Neural cell (in vitro differentiated cells): ENCODE measurements at regions not wholly inside any gene's neighbourhood (a gene's known extent, or its start where the extent isn't known, plus 50 kb on each side); places are given as distances from the start of the nearest gene placed in this dataset.

Experiments used
- H2AFZ ChIP-seq: fragments of 200-600, 300-800 bp; sonication (generic), shearing (Covaris generic); 2 replicates; pipeline ENCODE4 v1.6.0; 2014; ENCODE audit warnings: low read depth, mild to moderate bottlenecking, antibody characterized with exemption, low read length, moderate library complexity
- H3F3A ChIP-seq: fragments of 200-600 bp; shearing (Covaris generic); 2 replicates; pipeline ENCODE4 v1.6.1; 2016; ENCODE audit warnings: mild to moderate bottlenecking, moderate library complexity, mixed read lengths, antibody characterized with exemption, low read length; ENCODE audit not compliant: insufficient read depth, poor library complexity, severe bottlenecking
- H3K27ac ChIP-seq: fragments of 200-600, 300-800 bp; sonication (generic), shearing (Covaris generic); 2 replicates; pipeline ENCODE4 v1.5.1; 2014; ENCODE audit warnings: mild to moderate bottlenecking, low read length, moderate library complexity
- H3K27me3 ChIP-seq: fragments of 300-800, 200-600 bp; sonication (generic), shearing (Covaris generic); 2 replicates; pipeline ENCODE4 v1.6.0; 2014; ENCODE audit warnings: mild to moderate bottlenecking, low read depth, low read length, moderate library complexity; ENCODE audit not compliant: insufficient read depth
- H3K36me3 ChIP-seq: fragments of 300-800, 200-600 bp; sonication (generic), shearing (Covaris generic); 2 replicates; pipeline ENCODE4 v1.5.1; 2014; ENCODE audit warnings: mild to moderate bottlenecking, antibody characterized with exemption, low read length, moderate library complexity; ENCODE audit not compliant: insufficient read depth
- H3K4me2 ChIP-seq: fragments of 300-800, 200-600 bp; sonication (generic), shearing (Covaris generic); 2 replicates; pipeline ENCODE4 v1.6.0; 2014; ENCODE audit warnings: mild to moderate bottlenecking, low read length
- H3K4me3 ChIP-seq: fragments of 300-800, 200-600 bp; sonication (generic), shearing (Covaris generic); 2 replicates; pipeline ENCODE4 v1.5.1; 2014; ENCODE audit warnings: mild to moderate bottlenecking, low read length, moderate library complexity
- H3K79me2 ChIP-seq: fragments of 200-600 bp; shearing (Covaris generic); replicated peaks from 2 replicates; pipeline ENCODE4 v1.6.0; 2014; ENCODE audit warnings: mild to moderate bottlenecking, low read length, moderate library complexity; ENCODE audit not compliant: insufficient read depth
- H3K9ac ChIP-seq: fragments of 300-800, 200-600 bp; sonication (generic), shearing (Covaris generic); 2 replicates; pipeline ENCODE4 v1.6.1; 2016; ENCODE audit warnings: mild to moderate bottlenecking, low read length, mixed read lengths
- H3K9me2 ChIP-seq: fragments of 200-600 bp; shearing (Covaris generic); 2 replicates; pipeline ENCODE4 v1.6.1; 2016; ENCODE audit warnings: mild to moderate bottlenecking, low read length, mixed read lengths; ENCODE audit not compliant: insufficient read depth
- H3K9me3 ChIP-seq: fragments of 200-600, 300-800 bp; sonication (generic), shearing (Covaris generic); 2 replicates; pipeline ENCODE4 v1.6.1; 2016; ENCODE audit warnings: mild to moderate bottlenecking, mixed run types, low read length, moderate library complexity, mixed read lengths
- H4K20me1 ChIP-seq: fragments of 200-600 bp; shearing (Covaris generic); 2 replicates; pipeline ENCODE4 v1.6.1; 2016; ENCODE audit warnings: mild to moderate bottlenecking, mixed run types; ENCODE audit not compliant: insufficient read depth
- EP300 ChIP-seq: fragments of 450-650 bp; conservative IDR thresholded peaks from 2 replicates; pipeline ENCODE4 v1.6.1; 2014; ENCODE audit warnings: antibody characterized with exemption, mild to moderate bottlenecking, moderate library complexity; ENCODE audit not compliant: poor library complexity, severe bottlenecking
- EZH2 ChIP-seq: fragments of 200-600, 300-800 bp; shearing (Covaris generic), sonication (generic); IDR thresholded peaks from 2 replicates; pipeline ENCODE4 v1.6.1; 2014; ENCODE audit warnings: antibody characterized with exemption, low read length, borderline replicate concordance, mild to moderate bottlenecking; ENCODE audit not compliant: insufficient read depth, poor library complexity, severe bottlenecking
- MXI1 ChIP-seq: fragments of 450-650 bp; conservative IDR thresholded peaks from 2 replicates; pipeline ENCODE4 v1.6.1; 2014; ENCODE audit warnings: antibody characterized with exemption, mild to moderate bottlenecking; ENCODE audit not compliant: poor library complexity, severe bottlenecking
- POLR2AphosphoS5 ChIP-seq: IDR thresholded peaks from 2 replicates; pipeline ENCODE4 v1.6.1; 2012
- RAD21 ChIP-seq: fragments of 450-650 bp; conservative IDR thresholded peaks from 2 replicates; pipeline ENCODE4 v1.6.1; 2014; ENCODE audit warnings: antibody characterized with exemption, mild to moderate bottlenecking, moderate library complexity
- SMC3 ChIP-seq: fragments of 450-650 bp; conservative IDR thresholded peaks from 2 replicates; pipeline ENCODE4 v1.6.1; 2014; ENCODE audit warnings: antibody characterized with exemption, mild to moderate bottlenecking, moderate library complexity; ENCODE audit not compliant: poor library complexity
- TAF1 ChIP-seq: IDR thresholded peaks from 2 replicates; pipeline ENCODE4 v1.6.1; 2012; ENCODE audit warnings: low read depth
- TF ChIP-seq, protein P1 (sequence below): IDR thresholded peaks from 2 replicates; pipeline ENCODE4 v1.6.1; 2012; ENCODE audit warnings: borderline replicate concordance
- TF ChIP-seq, protein P2 (sequence below): fragments of 450-650 bp; IDR thresholded peaks from 2 replicates; pipeline ENCODE4 v1.5.1; 2014; ENCODE audit warnings: antibody characterized with exemption, mild to moderate bottlenecking, moderate library complexity; ENCODE audit not compliant: poor library complexity, severe bottlenecking

DNA sequence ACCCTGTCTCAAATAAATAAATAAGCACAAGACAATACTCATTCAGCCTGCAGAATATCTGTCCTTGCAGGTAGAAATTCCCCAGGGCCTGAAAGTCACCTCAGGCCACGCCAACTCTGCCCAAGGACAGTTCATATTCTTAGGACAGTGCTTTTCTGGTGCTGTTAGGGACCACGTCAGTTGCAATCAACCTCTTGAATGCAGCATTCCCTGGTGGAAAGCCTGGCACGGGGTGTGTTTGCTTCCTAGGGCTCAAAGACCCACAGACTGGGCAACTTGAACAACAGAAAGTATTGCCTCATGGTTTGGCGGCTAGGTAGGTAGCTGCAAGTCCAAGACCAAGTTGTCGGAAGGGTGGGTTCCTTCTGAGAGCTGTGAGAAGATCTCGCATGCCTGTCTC is 160.3 kb downstream of the KCTD15 start:
- TF ChIP-seq EP300 (no peak), POLR2AphosphoS5 (no peak), EZH2 (no peak), TAF1 (no peak), SMC3 (no peak), RAD21 (no peak)
- TF ChIP-seq, protein P1, sequence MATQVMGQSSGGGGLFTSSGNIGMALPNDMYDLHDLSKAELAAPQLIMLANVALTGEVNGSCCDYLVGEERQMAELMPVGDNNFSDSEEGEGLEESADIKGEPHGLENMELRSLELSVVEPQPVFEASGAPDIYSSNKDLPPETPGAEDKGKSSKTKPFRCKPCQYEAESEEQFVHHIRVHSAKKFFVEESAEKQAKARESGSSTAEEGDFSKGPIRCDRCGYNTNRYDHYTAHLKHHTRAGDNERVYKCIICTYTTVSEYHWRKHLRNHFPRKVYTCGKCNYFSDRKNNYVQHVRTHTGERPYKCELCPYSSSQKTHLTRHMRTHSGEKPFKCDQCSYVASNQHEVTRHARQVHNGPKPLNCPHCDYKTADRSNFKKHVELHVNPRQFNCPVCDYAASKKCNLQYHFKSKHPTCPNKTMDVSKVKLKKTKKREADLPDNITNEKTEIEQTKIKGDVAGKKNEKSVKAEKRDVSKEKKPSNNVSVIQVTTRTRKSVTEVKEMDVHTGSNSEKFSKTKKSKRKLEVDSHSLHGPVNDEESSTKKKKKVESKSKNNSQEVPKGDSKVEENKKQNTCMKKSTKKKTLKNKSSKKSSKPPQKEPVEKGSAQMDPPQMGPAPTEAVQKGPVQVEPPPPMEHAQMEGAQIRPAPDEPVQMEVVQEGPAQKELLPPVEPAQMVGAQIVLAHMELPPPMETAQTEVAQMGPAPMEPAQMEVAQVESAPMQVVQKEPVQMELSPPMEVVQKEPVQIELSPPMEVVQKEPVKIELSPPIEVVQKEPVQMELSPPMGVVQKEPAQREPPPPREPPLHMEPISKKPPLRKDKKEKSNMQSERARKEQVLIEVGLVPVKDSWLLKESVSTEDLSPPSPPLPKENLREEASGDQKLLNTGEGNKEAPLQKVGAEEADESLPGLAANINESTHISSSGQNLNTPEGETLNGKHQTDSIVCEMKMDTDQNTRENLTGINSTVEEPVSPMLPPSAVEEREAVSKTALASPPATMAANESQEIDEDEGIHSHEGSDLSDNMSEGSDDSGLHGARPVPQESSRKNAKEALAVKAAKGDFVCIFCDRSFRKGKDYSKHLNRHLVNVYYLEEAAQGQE: no peak
- TF ChIP-seq, protein P2, sequence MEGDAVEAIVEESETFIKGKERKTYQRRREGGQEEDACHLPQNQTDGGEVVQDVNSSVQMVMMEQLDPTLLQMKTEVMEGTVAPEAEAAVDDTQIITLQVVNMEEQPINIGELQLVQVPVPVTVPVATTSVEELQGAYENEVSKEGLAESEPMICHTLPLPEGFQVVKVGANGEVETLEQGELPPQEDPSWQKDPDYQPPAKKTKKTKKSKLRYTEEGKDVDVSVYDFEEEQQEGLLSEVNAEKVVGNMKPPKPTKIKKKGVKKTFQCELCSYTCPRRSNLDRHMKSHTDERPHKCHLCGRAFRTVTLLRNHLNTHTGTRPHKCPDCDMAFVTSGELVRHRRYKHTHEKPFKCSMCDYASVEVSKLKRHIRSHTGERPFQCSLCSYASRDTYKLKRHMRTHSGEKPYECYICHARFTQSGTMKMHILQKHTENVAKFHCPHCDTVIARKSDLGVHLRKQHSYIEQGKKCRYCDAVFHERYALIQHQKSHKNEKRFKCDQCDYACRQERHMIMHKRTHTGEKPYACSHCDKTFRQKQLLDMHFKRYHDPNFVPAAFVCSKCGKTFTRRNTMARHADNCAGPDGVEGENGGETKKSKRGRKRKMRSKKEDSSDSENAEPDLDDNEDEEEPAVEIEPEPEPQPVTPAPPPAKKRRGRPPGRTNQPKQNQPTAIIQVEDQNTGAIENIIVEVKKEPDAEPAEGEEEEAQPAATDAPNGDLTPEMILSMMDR: no peak
- Histone ChIP-seq H3K4me3 (no peak overlapping the region), H3K9ac (no peak overlapping the region), H3K9me3 (no peaks in the 10 kb centered on the region), H3K27ac (no peak overlapping the region), H3F3A (no peaks in the 10 kb centered on the region), H3K9me2 (no peaks in the 10 kb centered on the region), H2AFZ (no peak overlapping the region), H3K4me2 (no peak overlapping the region), H4K20me1 (no peaks in the 10 kb centered on the region), H3K36me3 (no peaks in the 10 kb centered on the region), H3K79me2 (no peaks in the 10 kb centered on the region), H3K27me3 (no peaks in the 10 kb centered on the region)

DNA sequence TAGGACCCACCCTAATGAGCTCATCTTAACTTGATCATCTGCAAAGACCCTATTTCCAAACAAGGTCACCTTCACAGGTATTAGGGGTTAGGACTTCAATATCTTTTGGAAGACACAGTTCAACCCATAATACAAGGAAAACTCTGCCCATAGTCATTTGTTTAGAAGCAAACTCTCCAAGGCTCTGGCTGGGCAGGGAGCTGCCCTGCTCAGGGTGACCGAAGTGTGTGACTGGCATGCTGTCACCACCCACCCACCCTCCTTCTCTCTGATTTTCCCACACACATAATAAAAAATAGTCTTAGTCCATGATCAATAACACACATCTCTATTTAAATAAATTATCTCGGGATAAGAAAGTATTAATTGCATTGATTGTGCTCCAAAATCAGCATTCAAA is 161.1 kb downstream of the KCTD15 start:
- H3K9me2 ChIP-seq: no peaks in the 10 kb centered on the region
- no peak overlapping the region for H3K9ac ChIP-seq
- no peak overlapping the region for H3K27ac ChIP-seq
- H3F3A ChIP-seq: no peaks in the 10 kb centered on the region
- no peaks in the 10 kb centered on the region for H3K9me3 ChIP-seq
- no peaks in the 10 kb centered on the region for H3K36me3 ChIP-seq
- no peaks in the 10 kb centered on the region for H4K20me1 ChIP-seq
- no peak overlapping the region for H3K4me2 ChIP-seq
- H3K79me2 ChIP-seq: no peaks in the 10 kb centered on the region
- no peak overlapping the region for H2AFZ ChIP-seq
- TF ChIP-seq EP300: no peak
- TF ChIP-seq, protein P1: no peak
- TF ChIP-seq, protein P2: no peak
- no peak for TF ChIP-seq TAF1
- no peak for TF ChIP-seq MXI1
- no peak for TF ChIP-seq EZH2
- no peak for TF ChIP-seq SMC3
- no peak for TF ChIP-seq RAD21
- TF ChIP-seq POLR2AphosphoS5: no peak
- no peak overlapping the region for H3K4me3 ChIP-seq
- H3K27me3 ChIP-seq: no peaks in the 10 kb centered on the region
